Activated naive CD4-positive, alpha-beta T cell treated with anti-CD3 and anti-CD28 coated beads, Interleukin-2, amount 50 U/mL, for 72 hours (primary cell): ENCODE measurements at regions not wholly inside any gene's neighbourhood (a gene's known extent, or its start where the extent isn't known, plus 50 kb on each side); places are given as distances from the start of the nearest gene placed in this dataset.

ENCODE experiments used
- ATAC-seq, 2 donors: fragments of 150-1000 bp; cut with Tn5 transposase; 2 replicates each; pipeline ENCODE4 v1.10.0; 2021; ENCODE audit warnings: mild to moderate bottlenecking in 2 of 2, moderate library complexity in 2 of 2
- DNase-seq, 2 donors: peaks; one replicate each; pipeline ENCODE4 v3.0.0; 2021 to 2022; ENCODE audit warnings: low spot score in 2 of 2
- H3K27ac Mint-ChIP-seq, 2 donors: one replicate each; pipeline ENCODE4 v1.8.0; 2022; ENCODE audit warnings: mild to moderate bottlenecking in 2 of 2, mixed read lengths in 2 of 2
- H3K36me3 Mint-ChIP-seq, 2 donors: one replicate each; pipeline ENCODE4 v1.8.0; 2022; ENCODE audit warnings: mixed read lengths in 2 of 2
- H3K9me3 Mint-ChIP-seq, 2 donors: one replicate each; pipeline ENCODE4 v1.8.0; 2022; ENCODE audit warnings: mixed read lengths in 2 of 2

DNA sequence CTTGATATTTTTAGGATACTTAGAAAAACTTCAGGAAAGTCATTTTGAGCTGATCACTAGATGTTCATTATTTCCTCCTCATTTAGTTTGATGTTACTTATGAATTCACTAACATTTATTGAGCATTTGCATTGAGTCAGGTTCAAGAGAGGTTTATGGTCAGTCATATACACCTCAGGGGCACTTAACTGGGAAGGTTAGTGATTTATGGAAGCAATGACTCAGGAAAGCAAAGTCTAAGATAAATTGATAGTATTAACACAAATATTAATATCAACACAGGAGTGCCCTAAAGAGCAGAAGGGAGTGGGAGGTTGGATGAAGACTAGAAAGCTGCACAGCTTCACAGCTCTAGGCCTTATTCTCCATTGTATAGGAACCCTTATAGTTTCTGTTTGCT lies 177.0 kb upstream of the TNFAIP3 start:
- ATAC-seq, result no peak
- H3K9me3 Mint-ChIP-seq, result peaks cover 3 to 7% of the 10 kb centered on the region in 2 donors
- DNase-seq, result no peak

DNA sequence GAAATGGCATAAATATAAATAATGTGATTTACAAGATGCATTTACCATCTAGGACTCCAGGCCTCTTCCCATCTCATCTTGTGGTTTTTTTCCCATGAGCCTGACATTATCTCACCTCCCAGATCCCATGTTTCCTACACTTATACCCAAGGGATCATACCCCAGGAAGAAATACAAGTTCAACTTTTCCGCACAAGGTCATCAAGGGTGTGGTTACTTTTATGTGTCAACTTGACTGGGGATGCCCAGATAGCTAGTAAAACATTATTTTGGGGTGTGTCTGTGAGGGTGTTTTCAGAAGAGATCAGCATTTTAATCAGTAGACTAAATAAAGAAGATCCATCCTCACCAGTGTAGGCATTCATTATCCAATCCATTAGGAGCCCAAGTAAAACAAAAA lies 176.3 kb upstream of the TNFAIP3 start:
- Mint-ChIP-seq H3K9me3 (peaks cover 3 to 5% of the 10 kb centered on the region in 2 donors), H3K27ac (no peak overlapping the region), H3K36me3 (peaks cover 0 to 14% of the 10 kb centered on the region in 2 donors)
- no peak for ATAC-seq
- no peak for DNase-seq

More for the DNA sequence above, 177.0 kb upstream of the TNFAIP3 start:
- Mint-ChIP-seq H3K36me3 (peaks cover 0 to 14% of the 10 kb centered on the region in 2 donors), H3K27ac (no peak overlapping the region)

DNA sequence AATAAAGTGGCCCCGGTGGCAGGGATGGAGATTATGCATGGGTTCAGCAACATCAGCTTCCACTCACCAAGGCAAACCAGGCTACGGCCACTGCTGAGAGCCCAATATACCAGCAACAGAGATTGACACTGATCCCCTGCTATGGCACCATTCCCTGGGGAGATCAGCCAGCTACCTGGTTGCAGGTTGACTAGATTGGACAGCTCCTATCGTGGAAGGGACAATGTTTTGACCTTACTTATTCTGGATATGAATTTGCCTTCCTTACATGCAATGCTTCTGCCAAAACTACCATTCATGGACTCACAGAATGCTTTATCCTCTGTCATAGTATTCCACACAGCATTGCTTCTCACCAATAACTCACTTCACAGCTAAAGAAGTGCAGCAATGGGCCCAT lies 174.8 kb upstream of the TNFAIP3 start:
- Mint-ChIP-seq H3K36me3 (peaks cover 0 to 8% of the 10 kb centered on the region in 2 donors), H3K9me3 (peaks cover 0 to 3% of the 10 kb centered on the region in 2 donors), H3K27ac (no peak overlapping the region)
- ATAC-seq (no peak), DNase-seq (no peak)

DNA sequence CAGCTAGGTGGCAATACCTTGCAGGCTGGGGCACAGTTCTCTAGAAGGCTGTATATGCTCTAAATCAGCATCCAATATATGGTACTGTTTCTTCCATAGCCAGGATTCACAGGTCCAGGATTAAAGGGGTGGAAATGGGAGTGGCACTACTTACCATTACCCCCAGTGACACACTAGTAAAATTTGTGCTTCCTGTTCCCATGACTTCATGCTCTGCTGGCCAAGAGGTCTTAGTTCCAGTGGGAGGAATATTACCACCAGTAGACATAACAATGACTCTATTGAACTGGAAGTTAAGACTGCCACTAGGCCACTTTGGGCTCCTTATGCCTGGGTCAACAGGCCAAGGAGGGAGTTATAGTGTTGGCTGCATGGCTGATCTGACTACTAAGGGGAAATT lies 174.3 kb upstream of the TNFAIP3 start:
- H3K36me3 Mint-ChIP-seq, result peaks cover 0 to 8% of the 10 kb centered on the region in 2 donors
- DNase-seq (no peak), ATAC-seq (no peak)
- H3K9me3 Mint-ChIP-seq, result peaks cover 0 to 3% of the 10 kb centered on the region in 2 donors
- H3K27ac Mint-ChIP-seq, result no peak overlapping the region

DNA sequence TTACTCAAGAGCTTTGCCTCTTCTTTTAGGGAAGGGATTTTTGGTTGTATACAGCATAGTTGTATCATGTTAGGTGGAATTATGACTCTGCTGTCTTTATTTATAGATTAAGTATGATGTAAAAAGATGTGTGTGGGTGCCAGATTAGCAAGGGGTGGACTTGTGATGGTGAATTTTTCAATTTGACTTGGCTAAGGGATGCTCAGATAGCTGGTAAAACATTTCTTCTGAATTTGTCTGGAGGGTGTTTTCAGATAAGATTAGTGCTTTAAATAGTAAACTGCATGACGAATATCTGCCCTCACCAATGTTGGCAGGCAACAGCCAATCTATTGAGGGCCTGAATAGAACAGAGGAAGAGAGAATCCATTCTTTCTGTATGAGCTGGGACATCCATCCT lies 173.3 kb upstream of the TNFAIP3 start:
- DNase-seq (no peak), ATAC-seq (no peak)
- Mint-ChIP-seq H3K27ac (no peak overlapping the region), H3K36me3 (peaks cover 0 to 12% of the 10 kb centered on the region in 2 donors), H3K9me3 (peaks cover 0 to 3% of the 10 kb centered on the region in 2 donors)

DNA sequence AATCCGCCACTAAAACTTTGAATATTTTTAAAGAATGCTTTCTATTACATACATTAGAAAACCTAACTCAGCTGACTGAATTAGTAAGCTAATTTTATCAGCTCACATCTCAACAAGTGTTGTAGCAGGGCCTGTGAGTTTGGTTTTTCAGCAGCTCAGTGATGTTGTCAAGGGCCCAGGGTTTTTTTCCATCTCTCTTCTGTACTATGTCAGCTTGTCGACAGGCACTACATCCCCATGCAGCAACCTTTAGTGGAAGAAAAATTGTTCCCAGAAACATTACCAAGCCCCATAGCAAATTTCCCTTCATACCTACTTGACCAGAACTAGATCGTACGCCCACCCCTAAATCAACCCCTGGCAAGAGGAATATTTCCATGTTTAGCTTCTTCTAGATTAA lies 170.3 kb upstream of the TNFAIP3 start:
- Mint-ChIP-seq H3K9me3 (no peaks in the 10 kb centered on the region), H3K36me3 (peaks cover 0 to 7% of the 10 kb centered on the region in 2 donors), H3K27ac (no peak overlapping the region)
- no peak for ATAC-seq
- DNase-seq, result no peak

DNA sequence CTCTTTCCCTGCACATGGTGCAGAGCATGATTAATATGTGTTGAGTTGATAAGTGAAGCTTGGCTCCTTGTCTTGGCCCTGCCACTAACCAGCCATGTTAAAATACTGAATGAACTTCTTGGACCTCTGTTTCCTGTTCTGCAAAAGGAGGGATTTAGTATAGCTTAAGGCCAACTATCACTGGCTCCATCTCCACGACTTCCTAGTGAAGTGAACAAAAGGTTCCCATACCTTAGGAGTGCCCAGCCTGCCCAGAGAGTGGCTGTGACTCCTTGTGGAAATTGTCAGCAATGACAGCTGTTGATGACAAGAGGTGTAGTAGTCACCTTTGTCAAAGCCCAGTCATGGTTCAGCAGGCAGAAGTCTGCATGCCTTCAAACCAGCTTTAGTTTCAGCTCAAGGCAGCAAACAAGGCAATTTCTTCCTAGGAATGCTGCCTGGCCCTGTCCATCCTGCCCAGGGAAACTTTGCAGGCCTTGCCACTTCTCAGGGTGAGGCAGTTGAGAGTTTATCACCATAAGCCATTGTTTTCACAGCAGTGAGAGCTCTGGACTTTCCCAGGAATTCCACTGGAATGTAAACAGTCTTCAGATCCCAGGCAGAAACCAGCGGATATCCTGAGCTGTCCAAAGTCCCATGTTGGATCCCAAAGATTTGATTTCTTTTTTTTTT lies 169.7 kb upstream of the TNFAIP3 start:
- Mint-ChIP-seq H3K9me3 (no peaks in the 10 kb centered on the region), H3K36me3 (peaks cover 0 to 4% of the 10 kb centered on the region in 2 donors), H3K27ac (no peak overlapping the region)
- DNase-seq, result no peak
- peak in 1 of 2 donors; percentile 11 for ATAC-seq

DNA sequence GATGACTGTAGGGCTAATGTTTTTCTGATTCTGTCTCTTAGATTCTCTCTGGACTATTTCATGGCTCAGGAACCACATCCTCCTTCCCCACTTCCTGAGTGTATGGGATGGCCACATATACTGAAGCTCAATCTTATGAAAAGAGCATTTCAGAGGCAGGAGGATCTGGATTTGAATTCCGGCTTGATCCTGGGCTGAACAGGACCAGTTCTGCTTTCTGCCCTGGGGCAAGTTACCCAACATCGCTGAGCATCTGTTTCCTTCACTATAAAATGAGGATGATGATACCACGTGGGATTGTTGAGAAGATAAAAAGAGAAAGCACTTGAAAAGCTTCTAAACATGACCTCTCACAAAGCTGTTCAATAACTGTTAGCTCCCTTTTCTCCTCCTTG lies 168.4 kb upstream of the TNFAIP3 start:
- peak in 1 of 2 donors; percentile 24 for ATAC-seq
- DNase-seq, result no peak
- peak overlapping the region; percentile 32 to 91 for H3K27ac Mint-ChIP-seq

DNA sequence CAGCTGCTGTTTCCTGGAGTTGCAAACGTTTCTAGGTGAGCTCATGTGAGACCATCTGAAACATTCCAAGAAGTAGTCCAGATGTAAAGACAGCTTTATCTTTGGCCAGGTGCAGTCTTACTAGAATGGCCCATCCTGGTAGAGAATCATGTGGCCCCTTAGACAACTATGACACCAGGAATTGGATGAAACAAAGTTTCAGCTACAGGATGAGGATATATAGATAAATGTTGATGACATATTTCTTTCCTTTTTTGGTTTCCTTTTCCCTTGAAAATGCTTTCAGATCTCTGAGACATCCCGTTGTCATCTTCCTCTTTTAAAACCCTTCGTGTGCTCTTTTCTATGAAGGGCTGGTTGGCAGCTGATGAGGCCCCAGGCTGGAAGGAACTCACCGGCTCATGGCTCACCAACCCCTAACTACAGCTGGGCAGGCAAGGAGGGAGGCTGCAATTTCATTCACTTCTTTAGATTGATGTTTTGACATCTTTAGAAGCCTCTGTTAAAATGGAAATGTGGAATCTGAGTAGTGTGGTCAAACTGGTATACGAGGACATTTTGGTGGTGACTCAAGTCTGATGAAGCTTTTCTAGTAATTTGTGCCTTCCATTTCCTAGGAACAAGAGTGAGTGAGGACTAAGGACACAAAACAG lies 167.9 kb upstream of the TNFAIP3 start:
- H3K36me3 Mint-ChIP-seq, result peaks cover 0 to 4% of the 10 kb centered on the region in 2 donors
- H3K9me3 Mint-ChIP-seq, result no peaks in the 10 kb centered on the region
- DNase-seq, result peak in 1 of 2 donors; percentile 67
- peak overlapping the region; percentile 51 to 91 for H3K27ac Mint-ChIP-seq
- ATAC-seq, result peak; percentile 88 to 90

More for the DNA sequence above, 168.4 kb upstream of the TNFAIP3 start:
- peaks cover 0 to 4% of the 10 kb centered on the region in 2 donors for H3K36me3 Mint-ChIP-seq
- H3K9me3 Mint-ChIP-seq, result no peaks in the 10 kb centered on the region

DNA sequence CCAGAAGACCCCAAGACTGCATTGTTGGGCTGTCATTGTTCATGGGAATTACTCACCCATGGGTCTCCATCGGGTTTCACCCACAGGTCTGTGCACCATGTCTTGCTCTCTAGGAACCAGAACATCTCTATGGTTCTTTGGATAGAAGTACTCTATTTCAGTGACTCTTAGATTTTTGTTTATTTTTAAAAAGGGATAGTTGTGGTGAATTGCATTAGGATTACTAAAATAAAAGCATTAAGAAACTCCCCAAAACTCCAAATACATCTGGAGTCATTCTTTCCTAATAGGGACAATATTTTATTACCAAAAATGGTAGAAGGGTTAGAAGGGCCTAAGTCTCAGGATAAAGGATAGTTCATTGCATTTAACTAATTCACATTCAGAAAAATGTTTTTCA lies 166.9 kb upstream of the TNFAIP3 start:
- no peak for DNase-seq
- Mint-ChIP-seq H3K27ac (peak overlapping the region in 1 of 2 donors; percentile 91), H3K36me3 (peaks cover 0 to 4% of the 10 kb centered on the region in 2 donors), H3K9me3 (no peaks in the 10 kb centered on the region)
- no peak for ATAC-seq

DNA sequence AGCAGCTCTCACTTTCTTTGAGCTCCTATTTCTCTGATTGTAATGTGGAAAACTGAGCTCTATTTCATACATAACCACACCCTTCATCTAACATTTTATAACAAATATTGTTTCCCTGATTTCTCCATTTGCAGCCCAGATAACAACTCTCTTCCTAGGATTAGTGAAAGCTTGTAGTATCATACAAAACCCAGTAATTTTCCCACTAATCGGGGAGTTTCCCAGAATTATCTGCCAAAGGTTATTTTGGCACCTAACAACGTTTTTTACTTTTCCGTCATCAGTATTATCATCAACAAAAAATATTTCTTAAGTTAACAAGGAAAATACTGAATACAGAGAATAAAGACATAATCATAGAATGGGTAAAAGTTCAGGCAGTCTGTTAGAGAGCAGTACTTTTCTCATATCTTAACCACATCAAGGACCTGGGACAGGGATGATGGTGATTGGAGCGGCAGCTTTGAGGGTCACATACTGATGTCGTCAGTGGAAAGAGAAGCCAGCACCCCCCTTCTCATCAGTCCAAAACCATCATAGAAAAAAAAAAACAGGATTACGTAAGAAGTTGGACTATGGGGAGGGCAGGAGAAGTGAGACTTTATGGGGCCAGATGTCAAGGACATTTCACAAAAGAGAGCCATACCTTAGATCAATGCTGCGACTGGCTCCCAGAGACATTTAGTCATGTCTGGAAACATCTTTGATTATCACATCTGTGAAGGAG lies 166.1 kb upstream of the TNFAIP3 start:
- no peaks in the 10 kb centered on the region for H3K9me3 Mint-ChIP-seq
- DNase-seq (no peak), ATAC-seq (no peak)
- peak overlapping the region in 1 of 2 donors; percentile 24 for H3K27ac Mint-ChIP-seq
- peaks cover 0 to 4% of the 10 kb centered on the region in 2 donors for H3K36me3 Mint-ChIP-seq

DNA sequence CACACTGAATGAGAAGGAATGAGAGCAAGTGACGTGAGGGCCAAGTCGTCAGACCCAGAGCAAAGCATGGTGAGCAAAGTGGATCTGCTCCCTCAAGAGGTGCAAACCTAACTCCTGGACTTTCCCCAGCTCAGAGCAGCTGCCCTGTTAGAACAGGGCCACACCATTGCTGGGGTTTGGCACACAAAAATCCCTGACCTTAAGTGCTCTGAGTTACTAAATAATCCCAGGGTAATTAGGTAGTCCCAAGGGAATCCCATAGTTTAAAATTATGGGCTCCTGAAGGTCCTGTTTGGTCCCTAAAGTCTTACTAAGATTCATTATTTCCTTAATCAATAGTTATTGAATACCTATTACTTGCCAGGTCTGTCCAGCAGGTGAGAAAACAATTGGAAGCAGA lies 165.1 kb upstream of the TNFAIP3 start:
- Mint-ChIP-seq H3K36me3 (peaks cover 0 to 4% of the 10 kb centered on the region in 2 donors), H3K27ac (no peak overlapping the region), H3K9me3 (no peaks in the 10 kb centered on the region)
- DNase-seq (no peak), ATAC-seq (no peak)

DNA sequence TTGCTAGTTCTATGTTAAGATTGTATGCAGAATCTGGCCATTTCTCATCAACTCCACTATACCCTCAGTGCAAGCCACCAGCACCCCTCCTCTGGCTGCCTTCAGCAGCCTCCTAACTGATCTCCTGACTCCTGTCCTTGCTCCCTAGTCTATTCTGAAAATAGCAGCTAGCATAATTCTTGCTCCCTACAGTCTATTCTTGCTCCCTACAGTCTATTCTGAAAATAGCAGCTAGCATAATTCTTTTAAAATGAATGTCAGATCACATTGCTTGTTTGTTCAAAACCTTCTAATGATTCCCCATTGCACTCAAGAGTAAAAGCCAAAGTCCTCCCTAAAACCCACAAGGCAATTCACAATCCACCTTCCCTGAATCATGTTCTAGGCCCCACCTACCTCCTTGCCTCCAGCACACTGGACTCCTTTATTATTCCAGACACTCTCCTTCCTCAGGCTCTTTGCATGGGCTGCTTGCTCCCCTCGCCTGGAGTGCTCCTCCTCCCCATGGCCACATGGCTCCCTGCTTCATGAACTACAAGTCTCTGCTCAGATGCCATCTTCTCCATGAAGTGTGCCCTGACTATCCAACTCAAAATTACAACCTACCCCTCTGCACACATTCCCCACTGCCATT lies 164.2 kb upstream of the TNFAIP3 start:
- Mint-ChIP-seq H3K27ac (no peak overlapping the region), H3K36me3 (peaks cover 0 to 4% of the 10 kb centered on the region in 2 donors), H3K9me3 (no peaks in the 10 kb centered on the region)
- DNase-seq (no peak), ATAC-seq (no peak)

DNA sequence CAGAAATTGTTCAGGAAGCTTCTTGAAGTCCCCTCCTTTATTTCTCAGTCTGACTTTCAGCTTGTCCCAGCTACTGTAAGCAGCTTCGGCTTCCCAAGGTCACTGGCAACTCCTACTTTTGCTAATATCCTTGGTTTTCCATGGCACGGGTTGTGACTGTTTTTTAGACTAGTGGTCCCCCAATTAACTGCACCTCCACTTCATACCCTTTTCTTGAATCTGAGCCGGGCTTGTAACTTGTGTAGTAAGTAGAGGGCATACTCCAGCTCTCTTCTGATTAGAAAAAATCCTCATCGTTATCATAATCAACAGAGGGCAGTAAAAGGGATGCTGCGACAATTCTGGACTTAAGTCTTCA lies 162.3 kb upstream of the TNFAIP3 start:
- DNase-seq (no peak), ATAC-seq (no peak)
- no peaks in the 10 kb centered on the region for H3K36me3 Mint-ChIP-seq
- H3K27ac Mint-ChIP-seq, result peak overlapping the region in 1 of 2 donors; percentile 68
- no peaks in the 10 kb centered on the region for H3K9me3 Mint-ChIP-seq

DNA sequence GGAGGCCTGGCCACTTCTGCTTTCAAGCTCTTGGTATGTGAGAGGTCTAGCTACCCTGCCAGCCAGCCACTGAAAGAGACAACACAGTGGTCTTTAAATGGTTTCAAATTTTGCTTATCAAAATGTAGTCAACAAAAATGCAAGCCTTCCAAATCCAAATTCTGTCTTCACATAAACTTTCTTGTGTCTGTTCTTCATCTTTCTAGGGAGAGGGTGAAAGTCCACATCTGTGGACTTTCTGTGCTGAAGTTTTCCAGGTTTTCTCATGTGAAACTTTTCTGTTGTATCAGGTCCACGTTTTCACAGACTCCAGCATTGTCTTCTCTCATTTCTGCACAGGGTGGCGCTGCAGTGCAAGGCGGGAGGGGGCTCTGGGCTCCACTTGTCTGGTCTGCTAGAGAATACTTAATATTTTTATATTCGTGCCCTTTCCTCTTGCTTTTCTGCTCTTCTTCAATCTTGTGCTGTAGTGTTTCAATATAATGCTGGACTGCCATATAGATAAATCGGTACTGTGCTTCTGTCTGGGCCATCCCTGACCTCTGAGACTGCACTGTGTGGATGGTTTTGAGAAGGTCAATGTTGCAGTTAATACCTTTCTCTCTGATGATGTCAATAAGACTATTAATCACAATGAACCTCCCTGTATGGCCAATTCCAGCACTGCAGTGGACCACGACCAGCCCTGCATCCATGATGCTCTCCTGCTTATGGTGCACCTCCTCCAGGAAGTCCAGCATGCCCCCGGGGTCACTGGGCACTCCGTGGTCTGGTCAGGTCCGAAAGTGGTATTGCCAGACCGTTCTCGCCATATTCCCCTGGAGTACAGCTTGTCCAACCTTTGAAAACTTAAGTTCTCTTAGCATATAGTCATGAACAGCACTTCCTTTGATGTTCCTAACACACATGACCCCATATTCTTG lies 161.6 kb upstream of the TNFAIP3 start:
- Mint-ChIP-seq H3K9me3 (peaks cover 0 to 3% of the 10 kb centered on the region in 2 donors), H3K36me3 (no peaks in the 10 kb centered on the region), H3K27ac (peak overlapping the region in 1 of 2 donors; percentile 89)
- ATAC-seq (no peak), DNase-seq (peak in 1 of 2 donors; percentile 76)
